ENCODE measurements at regions not wholly inside any gene's neighbourhood (a gene's known extent, or its start where the extent isn't known, plus 50 kb on each side); places are given as distances from the start of the nearest gene placed in this dataset.
"Not testable (repeated sequence)": the region's sequence is repeated elsewhere in the genome, so short reads cannot be mapped to it uniquely, and the experiment has no call there.

GRCh38 chr5:88029011-88029410, 239.6 kb downstream of the TMEM161B start:
- Histone ChIP-seq H3K27ac (replicated peaks) (no peak overlapping the region), H3K9me3 (replicated peaks) (no peaks in the 10 kb centered on the region), H3K36me3 (no peaks in the 10 kb centered on the region), H3K27me3 (ENCODE audit: low read depth) (no peaks in the 10 kb centered on the region), H3K4me3 (no peak overlapping the region), H3K4me1 (no peaks in the 10 kb centered on the region)
- TF ChIP-seq CTCF (IDR thresholded peaks at IDR 0.05; ENCODE audit: borderline replicate concordance) = no peak
- DNase-seq = no peak
- intact Hi-C loops (cut with micrococcal nuclease) = no loop called here

- no peak overlapping the region for H3K27ac ChIP-seq (replicated peaks)
- no peaks in the 10 kb centered on the region for H3K4me1 ChIP-seq
- no peak overlapping the region for H3K4me3 ChIP-seq
- no peaks in the 10 kb centered on the region for H3K27me3 ChIP-seq (ENCODE audit: low read depth)
- H3K36me3 ChIP-seq = no peaks in the 10 kb centered on the region
- no peak for DNase-seq
- no peaks in the 10 kb centered on the region for H3K9me3 ChIP-seq (replicated peaks)
- intact Hi-C loops (cut with micrococcal nuclease) = no loop called here
- no peak for TF ChIP-seq CTCF (IDR thresholded peaks at IDR 0.05; ENCODE audit: borderline replicate concordance)
These were observed 247.5 kb downstream of the TMEM161B start for GRCh38 chr5:88021141-88021540.

- H3K27ac ChIP-seq (replicated peaks); H3K36me3 ChIP-seq; intact Hi-C loops (cut with micrococcal nuclease); DNase-seq; H3K4me1 ChIP-seq; H3K27me3 ChIP-seq (ENCODE audit: low read depth); H3K9me3 ChIP-seq (replicated peaks); H3K4me3 ChIP-seq: not testable (repeated sequence)
These were observed 253.7 kb downstream of the TMEM161B start for GRCh38 chr5:88014984-88015383.

- Histone ChIP-seq H3K27me3 (ENCODE audit: low read depth) (no peaks in the 10 kb centered on the region), H3K36me3 (no peaks in the 10 kb centered on the region), H3K4me3 (no peak overlapping the region), H3K27ac (replicated peaks) (no peak overlapping the region), H3K4me1 (no peaks in the 10 kb centered on the region), H3K9me3 (replicated peaks) (peaks cover 11% of the 10 kb centered on the region)
- DNase-seq = no peak
- TF ChIP-seq CTCF (IDR thresholded peaks at IDR 0.05; ENCODE audit: borderline replicate concordance) = no peak
- intact Hi-C loops (cut with micrococcal nuclease) = no loop called here
These were observed 267.8 kb downstream of the TMEM161B start for GRCh38 chr5:88000877-88001276.

- Histone ChIP-seq H3K27me3 (ENCODE audit: low read depth) (no peaks in the 10 kb centered on the region), H3K9me3 (replicated peaks) (peaks cover 16% of the 10 kb centered on the region), H3K36me3 (no peaks in the 10 kb centered on the region), H3K4me1 (no peaks in the 10 kb centered on the region), H3K4me3 (no peak overlapping the region), H3K27ac (replicated peaks) (no peak overlapping the region)
- TF ChIP-seq CTCF (IDR thresholded peaks at IDR 0.05; ENCODE audit: borderline replicate concordance) = no peak
- DNase-seq = no peak
- intact Hi-C loops (cut with micrococcal nuclease) = no loop called here
These were observed 271.0 kb downstream of the TMEM161B start for GRCh38 chr5:87997662-87998061.

- no peaks in the 10 kb centered on the region for H3K9me3 ChIP-seq (replicated peaks)
- DNase-seq = no peak
- no peak overlapping the region for H3K4me3 ChIP-seq
- H3K4me1 ChIP-seq = no peaks in the 10 kb centered on the region
- no peaks in the 10 kb centered on the region for H3K36me3 ChIP-seq
- no peak overlapping the region for H3K27ac ChIP-seq (replicated peaks)
- no peak for TF ChIP-seq CTCF (IDR thresholded peaks at IDR 0.05; ENCODE audit: borderline replicate concordance)
- H3K27me3 ChIP-seq (ENCODE audit: low read depth) = no peaks in the 10 kb centered on the region
- intact Hi-C loops (cut with micrococcal nuclease) = no loop called here
These were observed 302.4 kb downstream of the TMEM161B start for GRCh38 chr5:87966213-87966612.

Data from left ventricle myocardium inferior (tissue), 1 donor.